GM12873 (cell line): ENCODE measurements at regions not wholly inside any gene's neighbourhood (a gene's known extent, or its start where the extent isn't known, plus 50 kb on each side); places are given as distances from the start of the nearest gene placed in this dataset.

Experiments used
- CTCF ChIP-seq: IDR thresholded peaks from 2 replicates; pipeline ENCODE4 v1.5.1; 2012; ENCODE audit warnings: low read depth, mild to moderate bottlenecking, moderate library complexity, low read length, control low read depth; ENCODE audit not compliant: insufficient read depth; ENCODE audit errors: missing control alignments

- TF ChIP-seq CTCF: no peak
Observed at GRCh38 chr1:244353551-244354091, 98.1 kb downstream of the ADSS2 start.

- no peak for TF ChIP-seq CTCF
Observed at GRCh38 chr1:244354810-244355278, 96.9 kb downstream of the ADSS2 start.

GRCh38 chr1:244356376-244356775 lies 95.3 kb downstream of the ADSS2 start:
- no peak for TF ChIP-seq CTCF
